ENCODE measurements at regions not wholly inside any gene's neighbourhood (a gene's known extent, or its start where the extent isn't known, plus 50 kb on each side); places are given as distances from the start of the nearest gene placed in this dataset.

DNA sequence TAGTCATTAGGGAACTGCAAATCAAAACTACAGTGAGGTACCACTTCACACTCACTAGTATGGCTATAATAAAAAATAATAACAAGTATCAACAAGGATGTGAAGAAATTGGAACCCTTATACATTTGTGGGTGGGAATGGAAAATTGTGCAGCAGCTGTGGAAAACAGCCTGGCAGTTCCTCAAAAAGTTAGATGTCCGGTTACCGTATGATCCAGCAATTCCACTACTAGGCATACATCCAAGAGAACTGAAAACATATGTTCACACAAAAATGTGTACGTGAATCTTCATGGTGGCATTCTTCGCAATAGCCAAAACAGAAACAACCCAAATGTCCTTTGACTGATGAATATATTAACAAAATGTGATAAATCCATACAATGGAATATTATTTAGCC, 187.9 kb upstream of the LYSMD4 start:
- ChIA-PET POLR2A (no interaction called here), CTCF (no interaction called here)
- TF ChIP-seq, protein P1, sequence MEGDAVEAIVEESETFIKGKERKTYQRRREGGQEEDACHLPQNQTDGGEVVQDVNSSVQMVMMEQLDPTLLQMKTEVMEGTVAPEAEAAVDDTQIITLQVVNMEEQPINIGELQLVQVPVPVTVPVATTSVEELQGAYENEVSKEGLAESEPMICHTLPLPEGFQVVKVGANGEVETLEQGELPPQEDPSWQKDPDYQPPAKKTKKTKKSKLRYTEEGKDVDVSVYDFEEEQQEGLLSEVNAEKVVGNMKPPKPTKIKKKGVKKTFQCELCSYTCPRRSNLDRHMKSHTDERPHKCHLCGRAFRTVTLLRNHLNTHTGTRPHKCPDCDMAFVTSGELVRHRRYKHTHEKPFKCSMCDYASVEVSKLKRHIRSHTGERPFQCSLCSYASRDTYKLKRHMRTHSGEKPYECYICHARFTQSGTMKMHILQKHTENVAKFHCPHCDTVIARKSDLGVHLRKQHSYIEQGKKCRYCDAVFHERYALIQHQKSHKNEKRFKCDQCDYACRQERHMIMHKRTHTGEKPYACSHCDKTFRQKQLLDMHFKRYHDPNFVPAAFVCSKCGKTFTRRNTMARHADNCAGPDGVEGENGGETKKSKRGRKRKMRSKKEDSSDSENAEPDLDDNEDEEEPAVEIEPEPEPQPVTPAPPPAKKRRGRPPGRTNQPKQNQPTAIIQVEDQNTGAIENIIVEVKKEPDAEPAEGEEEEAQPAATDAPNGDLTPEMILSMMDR (IDR thresholded peaks at IDR 0.05; ENCODE audit: control extremely low read depth, extremely low read depth, low read depth, missing control alignments) = no peak
- DNase-seq (ENCODE audit: extremely low spot score) = no peak

DNA sequence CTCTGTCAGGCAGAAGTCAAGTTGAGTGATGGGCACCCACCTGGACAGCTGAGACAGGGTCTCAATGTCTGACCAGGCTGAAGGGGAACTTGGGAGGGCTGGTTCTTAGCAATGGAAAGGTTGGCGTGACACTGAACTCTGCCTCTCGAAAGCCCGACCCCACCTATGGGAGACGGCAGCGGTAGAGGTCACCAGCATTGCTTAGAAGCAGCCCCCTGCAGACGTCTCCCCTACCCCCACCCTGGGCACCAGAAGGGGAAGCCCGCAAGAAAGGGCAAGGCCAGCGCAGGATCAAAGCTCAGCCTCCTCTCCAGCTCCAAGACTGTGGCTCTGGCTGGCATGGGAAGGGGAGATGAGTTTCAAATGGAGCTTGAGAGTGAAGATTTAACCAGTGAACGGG, 184.8 kb upstream of the LYSMD4 start:
- DNase-seq (ENCODE audit: extremely low spot score) = no peak
- TF ChIP-seq, protein P1 (IDR thresholded peaks at IDR 0.05; ENCODE audit: control extremely low read depth, extremely low read depth, low read depth, missing control alignments) = no peak
- CTCF ChIA-PET = interaction anchor here (0.8 to 2.2 kb wide), 4 partner anchors 11 to 645 kb away, joined by 3 to 7 read pairs (median 4); no protein-coding TSS in a partner anchor
- POLR2A ChIA-PET = no interaction called here

DNA sequence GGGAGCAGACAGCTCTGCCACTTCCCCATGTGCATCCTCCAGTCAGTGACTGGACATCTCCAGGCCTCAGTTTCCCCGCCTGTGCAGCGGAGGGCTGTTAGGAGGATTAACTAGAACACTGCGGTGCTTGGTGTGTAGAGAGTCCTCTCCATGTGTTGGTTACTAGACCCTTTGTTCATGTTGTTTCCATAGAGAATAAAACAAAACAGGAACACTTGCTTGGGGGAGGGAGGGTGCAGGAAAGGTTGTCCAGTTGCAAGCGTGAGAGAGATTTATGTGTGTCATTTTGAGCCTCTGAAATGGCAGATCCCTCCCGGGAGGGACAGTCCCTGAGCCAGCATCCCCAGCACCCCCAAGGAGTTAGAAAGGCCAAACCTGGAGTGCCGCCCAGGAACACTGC, 184.0 kb upstream of the LYSMD4 start:
- DNase-seq (ENCODE audit: extremely low spot score) = no peak
- POLR2A ChIA-PET = no interaction called here
- TF ChIP-seq, protein P1 (IDR thresholded peaks at IDR 0.05; ENCODE audit: control extremely low read depth, extremely low read depth, low read depth, missing control alignments) = no peak
- CTCF ChIA-PET = interaction anchor here (2.2 kb wide), 1 partner anchor 12 kb away, joined by 7 read pairs; no protein-coding TSS in a partner anchor

DNA sequence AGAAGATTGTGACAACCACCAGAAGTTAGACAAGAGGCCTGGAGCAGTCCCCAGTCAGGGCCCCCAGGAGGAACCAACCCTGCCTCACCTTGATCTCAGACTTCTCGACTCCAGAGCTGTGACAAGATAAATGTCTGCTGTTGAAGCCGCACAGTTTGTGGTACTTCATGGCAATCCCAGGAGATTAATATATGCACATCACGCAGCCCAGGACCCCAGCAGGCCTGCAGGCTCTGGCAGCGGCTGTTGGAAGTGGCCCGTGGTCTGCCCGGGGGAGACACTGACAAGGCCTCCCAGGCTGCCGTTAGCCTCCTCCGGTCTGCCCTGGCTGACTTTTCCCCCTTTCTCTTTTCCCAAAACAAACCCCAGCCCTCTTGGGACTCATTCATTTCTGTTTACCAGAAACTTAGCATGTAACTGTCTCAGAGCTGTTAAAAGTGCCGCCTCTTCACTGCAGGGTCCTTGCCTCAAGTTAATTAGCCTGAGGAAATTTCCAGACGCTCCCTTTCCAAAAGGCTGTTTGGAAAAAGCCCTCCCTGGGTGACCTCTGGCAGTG, 183.5 kb upstream of the LYSMD4 start:
- CTCF ChIA-PET = no interaction called here

DNA sequence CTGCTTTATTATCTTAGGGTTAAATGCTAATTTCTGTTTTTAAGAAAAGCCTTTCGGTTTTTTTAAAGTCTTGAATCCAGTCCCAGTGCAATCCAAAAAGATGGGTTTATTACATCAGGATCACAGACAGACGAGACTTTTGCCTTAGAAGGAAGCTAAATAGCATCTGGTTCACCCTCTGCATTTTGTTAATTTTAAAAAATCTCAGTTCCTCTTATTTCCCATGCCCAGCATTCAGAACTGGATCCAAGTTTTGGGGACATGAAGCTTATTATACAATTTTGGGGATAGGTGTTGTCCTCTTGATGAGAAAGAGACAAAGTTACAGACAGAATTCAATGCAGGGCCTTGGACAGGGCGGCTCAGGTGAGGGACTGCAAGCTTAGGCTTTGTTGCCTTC, 181.5 kb upstream of the LYSMD4 start:
- ChIA-PET CTCF (interaction anchor here (1.0 to 1.9 kb wide), 4 partner anchors 10 to 642 kb away, joined by 3 to 8 read pairs (median 3); no protein-coding TSS in a partner anchor), POLR2A (no interaction called here)
- TF ChIP-seq, protein P1 (IDR thresholded peaks at IDR 0.05; ENCODE audit: control extremely low read depth, extremely low read depth, low read depth, missing control alignments) = no peak
- DNase-seq (ENCODE audit: extremely low spot score) = no peak

More for the DNA sequence above, 183.5 kb upstream of the LYSMD4 start:
- TF ChIP-seq, protein P1 (IDR thresholded peaks at IDR 0.05; ENCODE audit: control extremely low read depth, extremely low read depth, low read depth, missing control alignments) = no peak
- POLR2A ChIA-PET = no interaction called here
- DNase-seq (ENCODE audit: extremely low spot score) = no peak

DNA sequence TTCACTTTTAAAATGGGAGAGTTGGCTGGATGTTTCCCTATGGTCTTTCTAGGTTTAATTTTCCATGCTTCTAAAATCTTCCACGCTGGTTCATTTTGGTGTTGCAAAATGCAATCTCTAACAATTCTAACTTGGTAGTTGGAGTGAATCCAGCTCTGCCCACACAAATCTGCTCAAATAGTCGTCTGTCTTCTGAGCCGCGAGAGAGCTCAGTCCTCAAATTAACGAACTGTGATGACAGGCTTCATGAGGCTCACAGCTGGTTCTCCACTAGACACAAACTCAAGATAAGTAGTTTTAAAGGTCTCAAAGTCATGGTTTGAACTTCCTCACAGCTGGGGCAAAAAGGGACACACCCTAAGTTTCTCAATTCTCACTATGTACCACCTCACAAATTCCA, 178.6 kb upstream of the LYSMD4 start:
- TF ChIP-seq, protein P1 (IDR thresholded peaks at IDR 0.05; ENCODE audit: control extremely low read depth, extremely low read depth, low read depth, missing control alignments) = no peak
- ChIA-PET POLR2A (no interaction called here), CTCF (interaction anchor here (1.3 to 2.0 kb wide), 2 partner anchors 14 to 640 kb away, joined by 5 to 6 read pairs; no protein-coding TSS in a partner anchor)
- no peak for DNase-seq (ENCODE audit: extremely low spot score)
